ENCODE measurements at regions not wholly inside any gene's neighbourhood (a gene's known extent, or its start where the extent isn't known, plus 50 kb on each side); places are given as distances from the start of the nearest gene placed in this dataset.

DNA sequence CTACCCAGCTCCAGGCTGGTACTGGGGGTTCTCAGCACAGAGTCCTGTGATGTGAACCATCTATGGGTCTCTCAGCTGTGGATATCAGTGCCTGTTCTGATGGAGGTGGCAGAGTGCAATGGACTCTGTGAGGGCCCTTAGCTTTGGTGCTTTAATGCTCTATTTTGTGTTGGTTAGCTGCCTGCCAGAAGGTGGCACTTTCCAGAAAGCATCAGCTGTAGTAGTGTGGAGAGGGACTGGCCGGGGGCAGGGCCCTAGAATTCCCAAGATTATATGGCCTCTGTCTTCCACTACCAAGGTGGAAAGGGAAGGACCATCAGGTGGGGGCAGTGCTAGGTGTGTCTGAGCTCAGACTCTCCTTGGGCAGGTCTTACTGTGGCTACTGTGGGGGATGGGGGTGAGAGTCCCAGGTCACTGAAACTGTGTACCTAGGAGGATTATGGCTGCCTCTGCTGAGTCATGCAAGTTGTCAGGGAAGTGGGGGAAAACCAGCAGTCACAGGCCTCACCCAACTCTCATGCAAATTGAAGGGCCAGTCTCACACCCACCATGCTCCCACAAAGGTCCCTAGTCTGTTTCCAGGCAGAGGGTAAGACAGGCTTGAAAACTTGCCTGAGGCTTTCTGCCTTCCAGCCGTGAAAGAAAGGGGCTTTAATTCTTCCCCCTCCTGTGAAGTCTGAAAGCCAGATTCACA, 878.1 kb downstream of the C12orf50 start:
- Mint-ChIP-seq H3K9me3 (ENCODE audit: low read depth) (peaks cover 20% of the 10 kb centered on the region), H3K4me1 (ENCODE audit: low read depth) (no peaks in the 10 kb centered on the region), H3K4me3 (ENCODE audit: low read depth) (no peak overlapping the region), H3K27me3 (no peaks in the 10 kb centered on the region), H3K27ac (no peak overlapping the region), H3K36me3 (ENCODE audit: insufficient read depth) (no peaks in the 10 kb centered on the region)
- TF ChIP-seq, protein P1, sequence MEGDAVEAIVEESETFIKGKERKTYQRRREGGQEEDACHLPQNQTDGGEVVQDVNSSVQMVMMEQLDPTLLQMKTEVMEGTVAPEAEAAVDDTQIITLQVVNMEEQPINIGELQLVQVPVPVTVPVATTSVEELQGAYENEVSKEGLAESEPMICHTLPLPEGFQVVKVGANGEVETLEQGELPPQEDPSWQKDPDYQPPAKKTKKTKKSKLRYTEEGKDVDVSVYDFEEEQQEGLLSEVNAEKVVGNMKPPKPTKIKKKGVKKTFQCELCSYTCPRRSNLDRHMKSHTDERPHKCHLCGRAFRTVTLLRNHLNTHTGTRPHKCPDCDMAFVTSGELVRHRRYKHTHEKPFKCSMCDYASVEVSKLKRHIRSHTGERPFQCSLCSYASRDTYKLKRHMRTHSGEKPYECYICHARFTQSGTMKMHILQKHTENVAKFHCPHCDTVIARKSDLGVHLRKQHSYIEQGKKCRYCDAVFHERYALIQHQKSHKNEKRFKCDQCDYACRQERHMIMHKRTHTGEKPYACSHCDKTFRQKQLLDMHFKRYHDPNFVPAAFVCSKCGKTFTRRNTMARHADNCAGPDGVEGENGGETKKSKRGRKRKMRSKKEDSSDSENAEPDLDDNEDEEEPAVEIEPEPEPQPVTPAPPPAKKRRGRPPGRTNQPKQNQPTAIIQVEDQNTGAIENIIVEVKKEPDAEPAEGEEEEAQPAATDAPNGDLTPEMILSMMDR (IDR thresholded peaks at IDR 0.05; ENCODE audit: unreplicated experiment) = no peak
- DNase-seq (ENCODE audit: low spot score, unreplicated experiment) = no peak

DNA sequence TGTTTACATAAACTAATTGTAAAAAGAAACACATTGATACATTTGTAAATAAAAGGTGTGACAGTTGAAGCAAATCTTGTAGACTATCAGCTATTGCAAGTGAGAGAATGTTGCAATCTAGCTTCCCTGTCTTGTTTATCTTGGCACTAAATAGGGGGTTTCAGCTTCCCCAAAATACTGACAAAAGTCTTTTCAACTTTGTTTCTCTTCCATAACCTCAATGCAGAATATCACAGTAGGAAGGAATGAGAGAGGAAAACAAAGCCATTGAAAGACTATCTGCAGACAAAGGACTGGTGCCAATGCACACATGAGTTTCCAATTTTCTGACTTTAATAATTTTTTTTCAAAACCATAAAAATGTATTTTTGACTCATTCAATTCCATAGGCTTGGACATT, 886.2 kb upstream of the MGAT4C start:
- Mint-ChIP-seq H3K36me3 (ENCODE audit: insufficient read depth) (no peaks in the 10 kb centered on the region), H3K27me3 (no peaks in the 10 kb centered on the region), H3K4me3 (ENCODE audit: low read depth) (no peak overlapping the region), H3K4me1 (ENCODE audit: low read depth) (no peaks in the 10 kb centered on the region), H3K27ac (no peak overlapping the region), H3K9me3 (ENCODE audit: low read depth) (peaks cover 10% of the 10 kb centered on the region)
- TF ChIP-seq, protein P1 (IDR thresholded peaks at IDR 0.05; ENCODE audit: unreplicated experiment) = no peak
- DNase-seq (ENCODE audit: low spot score, unreplicated experiment) = no peak

DNA sequence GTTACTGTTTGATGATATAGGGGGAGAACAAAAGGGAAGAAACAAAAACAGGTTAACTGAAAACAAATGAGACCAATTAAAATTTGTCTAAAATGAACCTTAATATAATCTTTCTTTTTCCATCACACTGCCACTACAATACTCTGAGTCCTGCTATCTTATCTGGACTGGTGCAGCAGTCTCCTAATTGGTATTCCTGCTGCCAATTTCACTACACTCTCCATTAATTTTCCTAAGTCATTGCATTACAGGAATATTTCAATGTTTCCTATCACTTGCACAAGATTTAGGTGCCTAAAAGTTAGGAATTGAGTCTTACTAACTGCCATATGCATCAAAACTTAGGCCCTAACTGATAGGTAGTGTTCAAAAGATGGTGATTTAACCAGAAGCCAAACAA, 884.9 kb upstream of the MGAT4C start:
- peaks cover 9% of the 10 kb centered on the region for H3K9me3 Mint-ChIP-seq (ENCODE audit: low read depth)

DNA sequence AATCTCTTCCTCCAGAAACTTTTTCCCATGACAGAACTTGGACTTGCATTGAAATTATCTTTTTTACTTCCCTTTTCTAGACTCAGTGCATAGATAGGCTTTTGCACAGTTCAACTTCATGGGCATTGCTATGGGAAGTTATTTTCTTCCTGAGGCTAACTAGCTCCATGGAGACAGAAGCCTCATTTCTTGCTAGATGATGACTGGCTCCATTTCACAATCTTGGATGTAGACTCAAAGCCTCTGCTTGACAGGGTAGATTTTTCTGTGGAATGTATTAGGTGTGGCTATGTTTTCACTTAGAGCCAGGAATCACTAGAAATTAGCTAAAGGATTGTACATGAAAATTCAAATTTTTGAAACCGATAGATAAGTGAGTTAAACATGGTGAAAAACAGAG, 884.1 kb upstream of the MGAT4C start:
- no peak for DNase-seq (ENCODE audit: low spot score, unreplicated experiment)
- no peaks in the 10 kb centered on the region for H3K27me3 Mint-ChIP-seq
- H3K4me3 Mint-ChIP-seq (ENCODE audit: low read depth) = no peak overlapping the region
- no peak overlapping the region for H3K27ac Mint-ChIP-seq
- peaks cover 3% of the 10 kb centered on the region for H3K4me1 Mint-ChIP-seq (ENCODE audit: low read depth)
- TF ChIP-seq, protein P1 (IDR thresholded peaks at IDR 0.05; ENCODE audit: unreplicated experiment) = no peak
- H3K9me3 Mint-ChIP-seq (ENCODE audit: low read depth) = peaks cover 5% of the 10 kb centered on the region
- H3K36me3 Mint-ChIP-seq (ENCODE audit: insufficient read depth) = no peaks in the 10 kb centered on the region

More for the DNA sequence above, 884.9 kb upstream of the MGAT4C start:
- no peaks in the 10 kb centered on the region for H3K36me3 Mint-ChIP-seq (ENCODE audit: insufficient read depth)
- TF ChIP-seq, protein P1 (IDR thresholded peaks at IDR 0.05; ENCODE audit: unreplicated experiment) = no peak
- peaks cover 3% of the 10 kb centered on the region for H3K4me1 Mint-ChIP-seq (ENCODE audit: low read depth)
- no peak for DNase-seq (ENCODE audit: low spot score, unreplicated experiment)
- H3K27ac Mint-ChIP-seq = no peak overlapping the region
- H3K4me3 Mint-ChIP-seq (ENCODE audit: low read depth) = no peak overlapping the region
- no peaks in the 10 kb centered on the region for H3K27me3 Mint-ChIP-seq

DNA sequence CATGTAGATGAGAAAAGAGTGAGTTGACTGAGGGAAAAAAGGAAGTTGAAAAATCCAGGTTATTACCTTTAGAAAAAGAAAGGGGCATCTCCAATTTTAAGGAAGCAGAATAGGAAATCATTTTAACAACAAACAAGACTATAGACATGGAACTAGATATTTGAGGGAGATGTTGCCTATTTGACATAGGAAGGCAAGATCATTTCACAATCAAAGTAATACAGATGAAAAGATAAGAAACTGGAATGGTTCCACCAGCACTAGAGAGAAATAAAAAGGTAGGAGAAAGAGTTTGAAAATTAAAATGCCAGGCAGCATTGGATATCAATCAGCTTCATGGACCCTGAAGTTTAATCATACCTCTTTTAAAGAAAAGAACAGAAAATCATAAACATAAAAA, 881.0 kb upstream of the MGAT4C start:
- Mint-ChIP-seq H3K9me3 (ENCODE audit: low read depth) (peaks cover 2% of the 10 kb centered on the region), H3K36me3 (ENCODE audit: insufficient read depth) (no peaks in the 10 kb centered on the region), H3K27me3 (no peaks in the 10 kb centered on the region), H3K4me1 (ENCODE audit: low read depth) (peaks cover 3% of the 10 kb centered on the region), H3K27ac (no peak overlapping the region), H3K4me3 (ENCODE audit: low read depth) (no peak overlapping the region)
- DNase-seq (ENCODE audit: low spot score, unreplicated experiment) = no peak
- TF ChIP-seq, protein P1 (IDR thresholded peaks at IDR 0.05; ENCODE audit: unreplicated experiment) = no peak
